SK-N-SH treated with all-trans-retinoic acid at 6 μM for 48 hours (cell line): ENCODE measurements at regions not wholly inside any gene's neighbourhood (a gene's known extent, or its start where the extent isn't known, plus 50 kb on each side); places are given as distances from the start of the nearest gene placed in this dataset.

Experiments used
- ATAC-seq: fragments of 200-7000 bp; cut with Tn5 transposase; 3 replicates; pipeline ENCODE4 v1.9.1; 2020; ENCODE audit warnings: mild to moderate bottlenecking, moderate library complexity
- ARNTL ChIP-seq: fragments of 450-650 bp; formaldehyde crosslinking; IDR thresholded peaks from 2 replicates; pipeline ENCODE4 v1.5.0; 2020; ENCODE audit warnings: low read depth, mild to moderate bottlenecking, moderate library complexity, borderline replicate concordance
- BACH2 ChIP-seq: fragments of 250-450 bp; sonication (Bioruptor Pico); IDR thresholded peaks from 2 replicates; pipeline ENCODE4 v1.9.0; 2021; ENCODE audit warnings: mild to moderate bottlenecking, borderline replicate concordance
- CSDC2 ChIP-seq: fragments of 250-450 bp; sonication (Bioruptor Pico); IDR thresholded peaks from 2 replicates; pipeline ENCODE4 v1.5.0; 2020; ENCODE audit warnings: mild to moderate bottlenecking, moderate library complexity
- GLIS3 ChIP-seq: fragments of 250-450 bp; sonication (Bioruptor Pico); IDR thresholded peaks from 2 replicates; pipeline ENCODE4 v1.5.0; 2020; ENCODE audit warnings: mild to moderate bottlenecking, moderate library complexity
- ISL1 ChIP-seq: fragments of 250-450 bp; sonication (Bioruptor Pico); IDR thresholded peaks from 2 replicates; pipeline ENCODE4 v2.1.2; 2022; ENCODE audit warnings: mild to moderate bottlenecking, moderate library complexity
- OSR1 ChIP-seq: fragments of 250-450 bp; sonication (Bioruptor Pico); IDR thresholded peaks from 2 replicates; pipeline ENCODE4 v1.8.0; 2022; ENCODE audit warnings: moderate library complexity, mild to moderate bottlenecking, inconsistent platforms
- PPARA ChIP-seq: fragments of 250-450 bp; sonication (Bioruptor Pico); IDR thresholded peaks from 2 replicates; pipeline ENCODE4 v1.5.0; 2020; ENCODE audit warnings: mild to moderate bottlenecking, borderline replicate concordance
- RARB ChIP-seq: fragments of 250-450 bp; sonication (Bioruptor Pico); IDR thresholded peaks from 2 replicates; pipeline ENCODE4 v1.8.0; 2021; ENCODE audit warnings: mild to moderate bottlenecking, moderate library complexity
- SNAI2 ChIP-seq: fragments of 250-450 bp; sonication (Bioruptor Pico); IDR thresholded peaks from 2 replicates; pipeline ENCODE4 v1.5.0; 2020; ENCODE audit warnings: mild to moderate bottlenecking, moderate library complexity
- TCF4 ChIP-seq: fragments of 250-450 bp; sonication (Bioruptor Pico); IDR thresholded peaks from 2 replicates; pipeline ENCODE4 v1.8.0; 2021; ENCODE audit warnings: mild to moderate bottlenecking, moderate library complexity, borderline replicate concordance
- TOX ChIP-seq: fragments of 250-450 bp; sonication (Bioruptor Pico); IDR thresholded peaks from 2 replicates; pipeline ENCODE4 v1.8.0; 2021; ENCODE audit warnings: mild to moderate bottlenecking, moderate library complexity, borderline replicate concordance
- ZC3H10 ChIP-seq: fragments of 250-450 bp; sonication (Bioruptor Pico); IDR thresholded peaks from 2 replicates; pipeline ENCODE4 v1.5.1; 2021; ENCODE audit warnings: mild to moderate bottlenecking, moderate library complexity
- ZFP3 ChIP-seq: fragments of 250-450 bp; sonication (Bioruptor Pico); IDR thresholded peaks from 2 replicates; pipeline ENCODE4 v1.5.0; 2020; ENCODE audit warnings: mild to moderate bottlenecking, moderate library complexity
- ZFP30 ChIP-seq: fragments of 450-650 bp; formaldehyde crosslinking; IDR thresholded peaks from 2 replicates; pipeline ENCODE4 v1.5.0; 2022; ENCODE audit warnings: mild to moderate bottlenecking, moderate library complexity
- ZNF565 ChIP-seq: fragments of 450-650 bp; formaldehyde crosslinking; conservative IDR thresholded peaks from 2 replicates; pipeline ENCODE4 v1.5.0; 2020; ENCODE audit warnings: low read depth, mild to moderate bottlenecking, moderate library complexity
- ZNF70 ChIP-seq: fragments of 450-650 bp; formaldehyde crosslinking; IDR thresholded peaks from 2 replicates; pipeline ENCODE4 v1.5.0; 2020; ENCODE audit warnings: mild to moderate bottlenecking, moderate library complexity
- ZNF8 ChIP-seq: fragments of 450-650 bp; formaldehyde crosslinking; IDR thresholded peaks from 2 replicates; pipeline ENCODE4 v1.5.0; 2020; ENCODE audit warnings: mild to moderate bottlenecking, moderate library complexity
- TF ChIP-seq, protein P1 (sequence below): fragments of 250-450 bp; sonication (Bioruptor Pico); IDR thresholded peaks from 2 replicates; pipeline ENCODE4 v1.8.0; 2021; ENCODE audit warnings: low read depth, mild to moderate bottlenecking, moderate library complexity, borderline replicate concordance
- TF ChIP-seq, protein P2 (sequence below): fragments of 250-450 bp; sonication (Bioruptor Pico); IDR thresholded peaks from 2 replicates; pipeline ENCODE4 v1.5.1; 2021; ENCODE audit warnings: mild to moderate bottlenecking, moderate library complexity
- TF ChIP-seq, protein P3 (sequence below): fragments of 250-450 bp; sonication (Bioruptor Pico); IDR thresholded peaks from 2 replicates; pipeline ENCODE4 v1.8.0; 2020; ENCODE audit warnings: mild to moderate bottlenecking, moderate library complexity, borderline replicate concordance
- TF ChIP-seq, protein P4 (sequence below): fragments of 250-450 bp; sonication (Bioruptor Pico); IDR thresholded peaks from 2 replicates; pipeline ENCODE4 v1.5.1; 2020; ENCODE audit warnings: low read depth, mild to moderate bottlenecking, moderate library complexity

DNA sequence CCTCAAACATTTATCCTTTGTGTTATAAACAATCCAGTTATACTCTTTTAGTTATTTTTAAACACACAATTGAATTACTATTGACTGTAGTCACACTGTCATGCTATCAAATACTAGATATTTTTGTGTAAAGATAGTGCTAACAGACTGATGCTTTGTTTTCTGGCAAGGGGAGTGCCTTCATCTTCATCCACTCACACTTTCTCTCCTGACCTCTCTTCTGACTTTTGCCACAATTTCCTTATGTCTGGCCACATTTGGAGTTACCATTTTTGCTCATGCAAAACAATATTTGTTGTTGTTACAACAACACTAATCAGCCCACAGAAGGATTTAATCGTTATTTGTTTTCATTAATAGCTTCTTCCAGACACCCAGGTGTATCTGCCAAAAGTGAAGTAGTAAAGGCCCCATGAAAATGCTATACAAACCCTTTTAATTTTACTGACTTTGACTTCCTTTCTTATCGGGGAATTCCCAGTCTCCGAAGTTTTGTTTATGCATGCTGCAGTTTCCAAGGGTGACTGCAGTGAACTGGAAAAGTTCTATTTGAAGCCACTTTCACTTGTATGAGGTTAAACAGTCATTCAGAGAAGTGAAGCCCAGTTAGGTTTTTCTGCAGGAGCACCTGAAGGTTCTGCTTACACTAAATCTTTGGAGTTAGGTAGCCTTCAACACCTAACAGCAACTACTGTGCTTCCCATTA, 66.1 kb upstream of the FRY start:
- TF ChIP-seq ISL1 (no peak), BACH2 (no peak), OSR1 (CRISPR knock-in tag) (no peak), ZC3H10 (CRISPR knock-in tag) (no peak), TCF4 (CRISPR knock-in tag) (no peak), ZNF565 (CRISPR knock-in tag) (no peak), ZNF70 (no peak)
- TF ChIP-seq, protein P1, sequence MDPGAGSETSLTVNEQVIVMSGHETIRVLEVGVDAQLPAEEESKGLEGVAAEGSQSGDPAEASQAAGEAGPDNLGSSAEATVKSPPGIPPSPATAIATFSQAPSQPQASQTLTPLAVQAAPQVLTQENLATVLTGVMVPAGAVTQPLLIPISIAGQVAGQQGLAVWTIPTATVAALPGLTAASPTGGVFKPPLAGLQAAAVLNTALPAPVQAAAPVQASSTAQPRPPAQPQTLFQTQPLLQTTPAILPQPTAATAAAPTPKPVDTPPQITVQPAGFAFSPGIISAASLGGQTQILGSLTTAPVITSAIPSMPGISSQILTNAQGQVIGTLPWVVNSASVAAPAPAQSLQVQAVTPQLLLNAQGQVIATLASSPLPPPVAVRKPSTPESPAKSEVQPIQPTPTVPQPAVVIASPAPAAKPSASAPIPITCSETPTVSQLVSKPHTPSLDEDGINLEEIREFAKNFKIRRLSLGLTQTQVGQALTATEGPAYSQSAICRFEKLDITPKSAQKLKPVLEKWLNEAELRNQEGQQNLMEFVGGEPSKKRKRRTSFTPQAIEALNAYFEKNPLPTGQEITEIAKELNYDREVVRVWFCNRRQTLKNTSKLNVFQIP (CRISPR knock-in tag), result no peak
- TF ChIP-seq, protein P2, sequence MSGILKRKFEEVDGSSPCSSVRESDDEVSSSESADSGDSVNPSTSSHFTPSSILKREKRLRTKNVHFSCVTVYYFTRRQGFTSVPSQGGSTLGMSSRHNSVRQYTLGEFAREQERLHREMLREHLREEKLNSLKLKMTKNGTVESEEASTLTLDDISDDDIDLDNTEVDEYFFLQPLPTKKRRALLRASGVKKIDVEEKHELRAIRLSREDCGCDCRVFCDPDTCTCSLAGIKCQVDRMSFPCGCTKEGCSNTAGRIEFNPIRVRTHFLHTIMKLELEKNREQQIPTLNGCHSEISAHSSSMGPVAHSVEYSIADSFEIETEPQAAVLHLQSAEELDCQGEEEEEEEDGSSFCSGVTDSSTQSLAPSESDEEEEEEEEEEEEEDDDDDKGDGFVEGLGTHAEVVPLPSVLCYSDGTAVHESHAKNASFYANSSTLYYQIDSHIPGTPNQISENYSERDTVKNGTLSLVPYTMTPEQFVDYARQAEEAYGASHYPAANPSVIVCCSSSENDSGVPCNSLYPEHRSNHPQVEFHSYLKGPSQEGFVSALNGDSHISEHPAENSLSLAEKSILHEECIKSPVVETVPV (CRISPR knock-in tag), result no peak
- TF ChIP-seq, protein P3, sequence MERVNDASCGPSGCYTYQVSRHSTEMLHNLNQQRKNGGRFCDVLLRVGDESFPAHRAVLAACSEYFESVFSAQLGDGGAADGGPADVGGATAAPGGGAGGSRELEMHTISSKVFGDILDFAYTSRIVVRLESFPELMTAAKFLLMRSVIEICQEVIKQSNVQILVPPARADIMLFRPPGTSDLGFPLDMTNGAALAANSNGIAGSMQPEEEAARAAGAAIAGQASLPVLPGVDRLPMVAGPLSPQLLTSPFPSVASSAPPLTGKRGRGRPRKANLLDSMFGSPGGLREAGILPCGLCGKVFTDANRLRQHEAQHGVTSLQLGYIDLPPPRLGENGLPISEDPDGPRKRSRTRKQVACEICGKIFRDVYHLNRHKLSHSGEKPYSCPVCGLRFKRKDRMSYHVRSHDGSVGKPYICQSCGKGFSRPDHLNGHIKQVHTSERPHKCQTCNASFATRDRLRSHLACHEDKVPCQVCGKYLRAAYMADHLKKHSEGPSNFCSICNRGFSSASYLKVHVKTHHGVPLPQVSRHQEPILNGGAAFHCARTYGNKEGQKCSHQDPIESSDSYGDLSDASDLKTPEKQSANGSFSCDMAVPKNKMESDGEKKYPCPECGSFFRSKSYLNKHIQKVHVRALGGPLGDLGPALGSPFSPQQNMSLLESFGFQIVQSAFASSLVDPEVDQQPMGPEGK (CRISPR knock-in tag), result no peak
- no peak for ATAC-seq

DNA sequence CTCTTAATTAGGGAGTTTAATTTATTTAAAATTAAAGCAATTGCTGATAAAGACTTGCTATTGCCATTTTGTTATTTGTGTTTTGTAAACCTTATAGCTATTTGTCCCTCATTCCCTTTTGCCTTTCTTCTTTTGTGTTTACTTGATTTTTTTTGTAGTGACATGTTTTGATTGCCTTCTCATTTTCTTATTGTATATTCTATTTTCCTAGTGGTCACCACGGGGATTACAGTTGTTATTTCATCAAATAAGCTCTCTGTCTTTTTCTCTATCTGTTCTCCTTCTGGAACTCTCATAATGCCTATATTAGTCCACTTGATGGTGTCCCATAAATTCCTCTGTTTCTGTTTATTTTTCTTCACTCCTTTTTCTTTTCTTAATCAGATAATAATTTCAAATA, 64.4 kb upstream of the FRY start:
- ATAC-seq, result no peak

DNA sequence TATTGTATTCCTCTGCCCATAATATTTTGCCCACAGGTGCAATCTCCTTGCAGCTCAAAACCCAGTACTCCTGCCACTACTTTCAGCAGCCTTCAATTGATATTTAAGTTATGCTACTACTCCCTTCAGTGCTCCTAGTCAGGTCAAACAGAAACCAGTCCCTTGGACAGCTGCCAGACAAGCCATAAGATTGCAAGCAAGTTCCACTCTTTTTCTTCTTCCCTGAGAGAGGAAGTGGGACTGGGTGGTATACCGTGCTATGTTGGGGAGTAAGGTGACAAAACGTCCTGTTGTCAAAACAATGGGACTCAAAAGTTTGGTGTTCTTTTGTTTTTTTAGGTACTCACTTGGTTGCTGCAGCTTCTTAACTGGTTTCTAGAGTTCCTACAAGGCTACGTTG, 63.1 kb upstream of the FRY start:
- TF ChIP-seq RARB, result no peak
- ATAC-seq, result no peak

More for the DNA sequence above, 64.4 kb upstream of the FRY start:
- TF ChIP-seq ZFP3 (CRISPR knock-in tag) (no peak), TOX (no peak), BACH2 (no peak), CSDC2 (CRISPR knock-in tag) (no peak), ZNF565 (CRISPR knock-in tag) (no peak), ARNTL (CRISPR knock-in tag) (no peak), RARB (no peak), OSR1 (CRISPR knock-in tag) (no peak), ISL1 (no peak), PPARA (CRISPR knock-in tag) (no peak), GLIS3 (no peak), ZC3H10 (CRISPR knock-in tag) (no peak), SNAI2 (CRISPR knock-in tag) (no peak), ZNF8 (CRISPR knock-in tag) (no peak), ZFP30 (no peak), TCF4 (CRISPR knock-in tag) (no peak)
- TF ChIP-seq, protein P4, sequence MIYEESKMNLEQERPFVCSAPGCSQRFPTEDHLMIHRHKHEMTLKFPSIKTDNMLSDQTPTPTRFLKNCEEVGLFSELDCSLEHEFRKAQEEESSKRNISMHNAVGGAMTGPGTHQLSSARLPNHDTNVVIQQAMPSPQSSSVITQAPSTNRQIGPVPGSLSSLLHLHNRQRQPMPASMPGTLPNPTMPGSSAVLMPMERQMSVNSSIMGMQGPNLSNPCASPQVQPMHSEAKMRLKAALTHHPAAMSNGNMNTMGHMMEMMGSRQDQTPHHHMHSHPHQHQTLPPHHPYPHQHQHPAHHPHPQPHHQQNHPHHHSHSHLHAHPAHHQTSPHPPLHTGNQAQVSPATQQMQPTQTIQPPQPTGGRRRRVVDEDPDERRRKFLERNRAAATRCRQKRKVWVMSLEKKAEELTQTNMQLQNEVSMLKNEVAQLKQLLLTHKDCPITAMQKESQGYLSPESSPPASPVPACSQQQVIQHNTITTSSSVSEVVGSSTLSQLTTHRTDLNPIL (CRISPR knock-in tag), result no peak
- TF ChIP-seq, protein P1 (CRISPR knock-in tag), result no peak
- TF ChIP-seq, protein P2 (CRISPR knock-in tag), result no peak
